HG03159 (cell line): ENCODE measurements at regions not wholly inside any gene's neighbourhood (a gene's known extent, or its start where the extent isn't known, plus 50 kb on each side); places are given as distances from the start of the nearest gene placed in this dataset.

Experiments
- ATAC-seq: cut with Tn5 transposase; IDR thresholded peaks from one replicate; pipeline ENCODE4 v1.9.1; 2021; ENCODE audit warnings: mild to moderate bottlenecking, moderate library complexity; ENCODE audit not compliant: unreplicated experiment

GRCh38 chr15:61549727-61550126 is 320.6 kb upstream of the RORA start:
- ATAC-seq, result no peak

GRCh38 chr15:61545763-61546162 is 316.7 kb upstream of the RORA start:
- no peak for ATAC-seq

- ATAC-seq, result no peak
Observed at GRCh38 chr15:61541516-61541915, 312.4 kb upstream of the RORA start.

- ATAC-seq, result no peak
Observed at GRCh38 chr15:61537337-61537736, 308.2 kb upstream of the RORA start.

GRCh38 chr15:61534986-61535385 is 305.9 kb upstream of the RORA start:
- no peak for ATAC-seq

GRCh38 chr15:61530769-61531168 is 301.7 kb upstream of the RORA start:
- no peak for ATAC-seq

- no peak for ATAC-seq
Observed at GRCh38 chr15:61528581-61528910, 299.4 kb upstream of the RORA start.

GRCh38 chr15:61527836-61528580 is 298.9 kb upstream of the RORA start:
- ATAC-seq, result no peak

- no peak for ATAC-seq
Observed at GRCh38 chr15:61524545-61524944, 295.4 kb upstream of the RORA start.

GRCh38 chr15:61524086-61524485 is 295.0 kb upstream of the RORA start:
- no peak for ATAC-seq

GRCh38 chr15:61522411-61522810 is 293.3 kb upstream of the RORA start:
- no peak for ATAC-seq

GRCh38 chr15:61521953-61522352 is 292.9 kb upstream of the RORA start:
- ATAC-seq, result no peak

GRCh38 chr15:61519296-61519695 is 290.2 kb upstream of the RORA start:
- no peak for ATAC-seq

GRCh38 chr15:61518191-61518950 is 289.3 kb upstream of the RORA start:
- ATAC-seq, result no peak

- no peak for ATAC-seq
Observed at GRCh38 chr15:61517776-61518175, 288.7 kb upstream of the RORA start.

GRCh38 chr15:61517335-61517734 is 288.2 kb upstream of the RORA start:
- no peak for ATAC-seq

- no peak for ATAC-seq
Observed at GRCh38 chr15:61511756-61512155, 282.7 kb upstream of the RORA start.

- ATAC-seq, result no peak
Observed at GRCh38 chr15:61511089-61511488, 282.0 kb upstream of the RORA start.

GRCh38 chr15:61509327-61509840 is 280.3 kb upstream of the RORA start:
- ATAC-seq, result no peak

- no peak for ATAC-seq
Observed at GRCh38 chr15:61503383-61503969, 274.4 kb upstream of the RORA start.

GRCh38 chr15:61501815-61502389 is 272.8 kb upstream of the RORA start:
- no peak for ATAC-seq
